Esophagus squamous epithelium (tissue), 5 donors: ENCODE measurements at regions not wholly inside any gene's neighbourhood (a gene's known extent, or its start where the extent isn't known, plus 50 kb on each side); places are given as distances from the start of the nearest gene placed in this dataset.

Source experiments
- DNase-seq: peaks from one replicate; lab custom pipeline; 2025; lab: John Stamatoyannopoulos, UW
- H3K27ac ChIP-seq, 4 donors: fragments of 200-600 bp; sonication (generic); one replicate each; pipeline ENCODE4 v1.5.1; 2016 to 2019; ENCODE audit warnings: mild to moderate bottlenecking in 1 of 4
- H3K27me3 ChIP-seq, 4 donors: fragments of 200-600 bp; sonication (generic); 1 replicate in 3 of 4; 2 replicates in 1 of 4; pipeline versions ENCODE4 v1.5.1 to v1.6.0; 2017 to 2021; ENCODE audit warnings: antibody characterized with exemption in 1 of 4
- H3K36me3 ChIP-seq, 3 donors: fragments of 200-600 bp; sonication (generic); one replicate each; pipeline ENCODE4 v1.5.1; 2016 to 2019
- H3K4me1 ChIP-seq, 3 donors: fragments of 200-600 bp; sonication (generic); one replicate each; pipeline ENCODE4 v1.5.1; 2017 to 2019
- H3K4me3 ChIP-seq, 4 donors: fragments of 200-600 bp; sonication (generic); 1 replicate in 3 of 4; 2 replicates in 1 of 4; pipeline ENCODE4 v1.5.1; 2016 to 2019; ENCODE audit warnings: mild to moderate bottlenecking in 2 of 4, moderate library complexity in 1 of 4
- H3K9me3 ChIP-seq, 3 donors: fragments of 200-600 bp; sonication (generic); one replicate each; pipeline ENCODE4 v1.5.1; 2016 to 2019
- CTCF ChIP-seq, 6 experiments: fragments of 450-650 bp in 4 of 6; fragments of 200-600 bp in 2 of 6; sonication (generic) in 2 of 6; IDR thresholded peaks; one replicate each; pipeline ENCODE4 v1.5.1; 2016 to 2019; ENCODE audit warnings: antibody characterized with exemption in 6 of 6, mild to moderate bottlenecking in 4 of 6, moderate library complexity in 4 of 6
- POLR2A ChIP-seq, 4 donors: fragments of 450-650 bp; IDR thresholded peaks; one replicate each; pipeline ENCODE4 v1.6.1; 2017; ENCODE audit warnings: antibody characterized with exemption in 4 of 4, mild to moderate bottlenecking in 4 of 4, moderate library complexity in 3 of 4
- WGBS, 2 donors: methylation state at CpG; one replicate each; pipeline ENCODE4 v1.1.5; 2018; 5-methylcytosine and 5-hydroxymethylcytosine counted together
- intact Hi-C: fragments of 100-400 bp; cut with DNase I; formaldehyde crosslinking; loops from one replicate; pipeline ENCODE4 v1.15.0; 2022
- donor health status: DM: yes; HTN: yes; CAD: no.

DNA sequence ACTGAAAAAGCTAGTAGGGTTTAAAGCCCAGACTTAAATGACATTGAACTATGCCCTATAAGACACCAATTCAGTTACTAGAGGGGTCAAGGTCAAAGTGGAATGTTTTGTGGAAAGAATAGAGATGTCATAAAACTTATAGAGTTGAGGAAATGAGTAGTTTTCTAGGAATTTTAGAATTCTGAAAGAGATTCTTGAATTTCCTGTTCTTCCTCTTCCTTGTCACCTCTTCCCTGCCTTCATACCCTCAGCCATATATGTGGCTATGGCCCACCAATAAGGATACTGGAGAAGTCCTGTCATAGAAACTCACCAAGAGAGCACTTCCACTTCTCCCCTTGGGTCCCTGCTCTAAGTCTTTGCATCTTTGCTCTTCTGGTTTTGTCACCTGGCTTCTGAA, 104.9 kb upstream of the TGFBR2 start:
- Histone ChIP-seq H3K27ac (no peak overlapping the region), H3K9me3 (no peaks in the 10 kb centered on the region), H3K4me3 (no peak overlapping the region), H3K27me3 (peaks cover 0 to under 1% (median 0%) of the 10 kb centered on the region in 4 donors), H3K4me1 (peaks cover 0 to 10% (median 7%) of the 10 kb centered on the region in 3 donors), H3K36me3 (no peaks in the 10 kb centered on the region)
- intact Hi-C loops = no loop called here
- no peak for DNase-seq
- TF ChIP-seq POLR2A (IDR thresholded peaks at IDR 0.05) (no peak), CTCF (IDR thresholded peaks at IDR 0.05) (no peak)

GRCh38 chr3:30502051-30502741, 104.2 kb upstream of the TGFBR2 start:
- Histone ChIP-seq H3K4me1 (peaks cover 0 to 4% (median 2%) of the 10 kb centered on the region in 3 donors), H3K27me3 (no peaks in the 10 kb centered on the region), H3K4me3 (no peak overlapping the region), H3K9me3 (no peaks in the 10 kb centered on the region), H3K36me3 (no peaks in the 10 kb centered on the region), H3K27ac (no peak overlapping the region)
- TF ChIP-seq POLR2A (IDR thresholded peaks at IDR 0.05) = no peak
- no peak for TF ChIP-seq CTCF (IDR thresholded peaks at IDR 0.05)
- 68 to 81% methylated on average over 2 of the region's 2 CpGs for WGBS, 2 donors
- intact Hi-C loops = no loop called here
- no peak for DNase-seq

GRCh38 chr3:30502742-30503073, 103.7 kb upstream of the TGFBR2 start:
- Histone ChIP-seq H3K4me1 (no peaks in the 10 kb centered on the region), H3K27ac (no peak overlapping the region), H3K36me3 (no peaks in the 10 kb centered on the region), H3K27me3 (no peaks in the 10 kb centered on the region), H3K9me3 (no peaks in the 10 kb centered on the region), H3K4me3 (no peak overlapping the region)
- no peak for TF ChIP-seq CTCF (IDR thresholded peaks at IDR 0.05)
- DNase-seq = no peak
- 50 to 62% methylated on average over 1 of the region's 1 CpG for WGBS, 2 donors
- intact Hi-C loops = no loop called here

DNA sequence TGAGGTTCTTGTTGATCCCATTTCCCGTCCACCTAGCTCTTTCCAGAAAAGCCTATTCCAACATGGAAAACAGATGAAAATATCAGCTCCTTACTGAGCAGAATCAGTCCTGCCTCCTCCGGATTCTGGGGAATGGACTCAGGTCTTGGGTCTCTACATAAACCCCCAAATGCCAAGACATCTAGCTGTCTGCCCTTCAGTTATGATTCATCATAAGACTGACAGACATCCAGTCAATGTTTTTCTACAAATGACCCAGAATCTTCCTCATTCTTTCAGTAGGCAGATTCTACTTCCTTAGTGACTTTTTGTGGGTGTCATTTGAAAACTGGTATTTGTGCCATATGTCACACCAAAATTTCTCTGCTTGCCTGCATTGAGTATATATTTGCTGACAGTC, 103.0 kb upstream of the TGFBR2 start:
- Histone ChIP-seq H3K4me3 (no peak overlapping the region), H3K4me1 (no peaks in the 10 kb centered on the region), H3K27ac (no peak overlapping the region), H3K36me3 (no peaks in the 10 kb centered on the region), H3K27me3 (no peaks in the 10 kb centered on the region), H3K9me3 (no peaks in the 10 kb centered on the region)
- 44 to 87% methylated on average over 2 of the region's 2 CpGs for WGBS, 2 donors
- intact Hi-C loops = no loop called here
- TF ChIP-seq CTCF (IDR thresholded peaks at IDR 0.05) (no peak), POLR2A (IDR thresholded peaks at IDR 0.05) (no peak)
- no peak for DNase-seq

- H3K27me3 ChIP-seq = no peaks in the 10 kb centered on the region
- no peaks in the 10 kb centered on the region for H3K4me1 ChIP-seq
- WGBS, 2 donors = 38 to 94% methylated on average over 1 of the region's 1 CpG
- H3K27ac ChIP-seq = no peak overlapping the region
- H3K9me3 ChIP-seq = no peaks in the 10 kb centered on the region
- DNase-seq = no peak
- no peaks in the 10 kb centered on the region for H3K36me3 ChIP-seq
- TF ChIP-seq POLR2A (IDR thresholded peaks at IDR 0.05) = no peak
- intact Hi-C loops = no loop called here
- no peak overlapping the region for H3K4me3 ChIP-seq
Observed at GRCh38 chr3:30504939-30505338, 101.5 kb upstream of the TGFBR2 start.
